Activated CD4-positive, CD25-positive, alpha-beta regulatory T cell treated with anti-CD3 and anti-CD28 coated beads, Interleukin-2, amount 50 U/mL, for 72 hours (primary cell): ENCODE measurements at regions not wholly inside any gene's neighbourhood (a gene's known extent, or its start where the extent isn't known, plus 50 kb on each side); places are given as distances from the start of the nearest gene placed in this dataset.

Experiments used
- DNase-seq: peaks from one replicate; pipeline ENCODE4 v3.0.0; 2021

DNA sequence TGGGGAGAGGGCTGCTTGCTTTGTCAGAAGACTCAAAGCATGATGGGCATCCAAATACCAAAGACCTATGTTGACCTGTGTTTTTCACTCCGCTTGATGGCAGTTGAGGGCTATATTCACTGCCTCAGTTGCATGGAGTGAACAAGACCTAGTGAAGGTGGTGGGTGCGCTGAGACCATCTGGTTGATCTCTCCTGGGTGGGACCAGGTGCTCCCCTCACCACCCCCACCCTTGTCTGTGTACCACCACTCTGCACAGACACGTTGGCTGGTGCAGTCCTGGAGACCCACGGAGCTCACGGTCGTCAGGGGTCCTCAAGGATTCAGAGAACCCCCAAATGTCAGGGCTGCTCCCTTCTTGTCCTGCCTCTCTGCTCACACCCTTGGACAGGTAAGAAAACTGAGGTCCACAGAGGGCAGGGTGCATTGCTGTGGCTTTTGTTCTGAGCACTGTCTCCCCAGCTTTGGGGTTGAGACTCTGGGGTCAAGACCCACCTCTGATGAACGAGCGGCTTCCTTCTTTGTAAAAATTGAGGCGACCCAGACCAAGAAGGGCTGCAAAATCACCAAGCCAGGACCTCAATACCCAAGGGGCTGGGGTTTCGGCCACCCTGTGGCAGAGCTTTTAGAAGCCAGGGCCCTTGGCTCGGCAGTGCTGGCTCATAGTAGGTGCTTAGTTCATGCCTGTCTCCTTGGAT is 166.3 kb upstream of the RTL1 start:
- DNase-seq = peak; percentile 12

DNA sequence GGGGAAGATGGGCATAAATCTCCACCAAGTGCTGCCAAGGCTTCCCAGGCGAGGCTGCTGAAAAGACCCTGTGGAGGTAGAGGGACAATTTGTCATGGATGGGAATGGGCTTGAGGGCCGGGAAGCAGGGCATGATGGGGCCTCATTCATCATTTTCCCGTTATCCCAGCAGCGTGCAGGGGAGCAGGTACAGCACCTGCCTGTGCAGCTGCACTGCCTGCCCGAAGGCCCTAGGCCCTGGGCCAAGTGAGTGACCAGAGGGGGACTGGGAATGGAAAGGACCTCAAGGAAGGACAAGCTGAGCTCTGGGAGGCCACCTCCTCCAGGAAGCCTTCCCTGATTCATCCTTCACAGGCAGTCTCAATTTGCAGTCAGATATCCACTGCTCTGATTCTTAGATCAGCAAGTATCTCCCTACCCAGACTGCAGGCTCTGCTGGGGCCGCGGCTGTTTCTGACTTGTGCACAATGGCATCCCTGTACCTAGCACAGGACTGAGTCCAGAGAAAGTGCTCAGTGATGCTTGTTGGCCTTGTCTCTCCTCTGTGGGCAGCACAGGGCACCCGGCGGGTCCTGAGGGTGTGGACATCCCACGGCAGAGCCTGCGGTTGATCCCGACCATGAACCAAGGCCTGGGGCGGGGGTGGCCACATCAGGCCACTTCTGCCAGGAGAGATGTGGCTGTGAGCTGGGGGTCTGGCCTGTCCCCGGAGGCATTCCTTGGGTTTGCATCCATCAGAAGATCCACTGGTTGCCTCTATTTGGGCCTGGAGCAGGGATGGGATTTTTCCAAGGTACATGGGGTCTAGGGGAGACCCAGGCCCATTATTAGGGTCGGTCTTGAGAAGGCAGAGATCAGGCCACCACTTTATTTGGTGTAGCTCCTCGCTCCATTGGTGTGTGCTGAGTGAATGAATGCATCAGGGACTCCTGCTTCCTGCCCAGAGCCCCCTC is 167.3 kb upstream of the RTL1 start:
- peak; percentile 5 for DNase-seq

DNA sequence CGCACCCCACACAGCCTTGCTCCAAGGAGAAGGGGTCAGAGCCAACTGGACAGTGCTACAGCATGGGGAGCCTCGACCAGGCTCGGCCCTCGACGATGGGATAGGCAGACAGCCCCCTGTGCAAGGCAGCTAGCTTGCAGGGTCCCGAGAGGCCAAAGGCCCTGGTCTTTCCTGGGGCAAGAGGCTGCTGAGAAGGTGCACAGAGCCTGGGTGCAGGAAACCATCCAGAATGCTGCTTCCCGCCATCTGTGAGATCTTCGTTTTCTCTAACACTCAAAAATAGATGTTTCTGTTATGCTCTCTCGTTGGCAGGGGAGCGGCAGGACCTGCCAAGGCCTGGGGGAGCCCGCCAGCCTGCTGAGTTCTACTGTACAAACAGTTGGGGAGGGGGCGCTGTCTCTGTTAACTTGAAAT is 168.0 kb upstream of the RTL1 start:
- DNase-seq = peak; percentile 6

DNA sequence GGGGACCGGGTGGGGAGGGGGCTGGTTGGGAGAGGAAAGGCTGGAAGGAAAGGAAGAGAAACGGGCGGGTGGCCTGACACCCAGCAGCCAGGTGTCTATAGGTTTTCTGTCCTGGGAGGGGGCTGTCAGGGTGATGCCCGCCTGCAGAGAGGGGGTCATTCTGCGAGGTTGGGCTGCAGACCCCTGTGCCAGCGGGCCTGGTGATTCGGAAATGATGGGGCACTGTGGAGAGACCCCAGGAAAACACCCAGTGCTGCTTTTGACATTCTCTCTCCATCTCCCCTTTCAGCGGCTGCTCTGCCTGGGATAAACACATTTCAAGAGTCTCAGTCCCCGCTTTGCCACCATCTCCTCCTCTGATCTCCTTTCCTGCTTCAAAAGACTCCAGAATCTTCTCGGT is 168.5 kb upstream of the RTL1 start:
- no peak for DNase-seq

DNA sequence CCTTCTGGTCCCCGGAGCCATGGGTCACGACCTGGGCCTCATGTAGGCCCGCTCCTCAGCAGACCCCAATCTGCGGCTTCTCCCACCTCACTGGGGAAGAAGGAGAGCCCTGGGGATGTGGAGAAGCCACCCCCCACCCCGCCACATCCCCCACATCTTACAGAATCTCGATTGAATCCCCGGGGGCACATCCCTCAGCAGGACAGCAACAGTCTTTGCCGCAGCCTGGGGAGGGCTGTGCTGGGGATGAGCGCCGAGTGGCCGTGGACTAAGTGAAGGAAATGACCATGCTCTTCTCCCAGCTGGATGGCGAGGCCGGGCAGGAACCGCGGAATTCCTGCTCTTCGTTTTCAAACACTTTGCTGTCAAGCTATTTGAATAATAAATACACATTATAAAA is 169.0 kb upstream of the RTL1 start:
- no peak for DNase-seq

DNA sequence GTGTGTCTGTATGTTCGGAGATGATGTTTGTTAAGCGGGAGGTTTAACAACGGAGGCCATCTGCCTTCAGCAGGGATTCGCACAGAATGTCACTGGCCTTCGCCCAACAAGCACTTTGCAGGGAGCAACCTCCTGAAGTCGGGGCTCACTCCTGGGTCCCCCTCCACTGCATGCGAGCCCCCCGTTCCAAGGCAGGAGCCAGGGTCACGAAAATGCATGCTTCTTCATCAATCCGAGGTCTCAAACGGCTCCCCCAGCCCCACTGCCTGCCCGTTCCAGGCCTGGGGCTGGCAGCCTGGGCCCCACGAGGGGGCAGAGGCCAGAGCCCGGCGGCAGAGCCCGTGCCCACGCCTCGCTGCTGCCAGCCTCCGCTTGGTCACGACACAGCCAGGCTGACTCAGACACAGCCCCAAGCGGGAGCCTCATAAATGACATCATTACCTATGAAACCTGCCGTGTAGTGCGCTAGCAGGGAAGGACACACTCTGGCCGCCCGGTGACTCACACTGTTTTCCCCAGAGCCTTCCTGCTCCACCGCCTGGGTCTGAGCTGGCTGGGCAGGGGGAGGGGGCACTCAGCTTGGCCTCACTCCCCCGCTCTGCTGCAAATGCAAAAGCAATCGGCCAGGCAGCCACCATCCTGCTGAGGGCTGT is 169.5 kb upstream of the RTL1 start:
- DNase-seq = no peak

- DNase-seq = no peak
Measured at GRCh38 chr14:101073598-101073965, 170.1 kb upstream of the RTL1 start.

- no peak for DNase-seq
Measured at GRCh38 chr14:101074196-101075024, 170.9 kb upstream of the RTL1 start.

- no peak for DNase-seq
Measured at GRCh38 chr14:101075025-101075800, 171.7 kb upstream of the RTL1 start.

DNA sequence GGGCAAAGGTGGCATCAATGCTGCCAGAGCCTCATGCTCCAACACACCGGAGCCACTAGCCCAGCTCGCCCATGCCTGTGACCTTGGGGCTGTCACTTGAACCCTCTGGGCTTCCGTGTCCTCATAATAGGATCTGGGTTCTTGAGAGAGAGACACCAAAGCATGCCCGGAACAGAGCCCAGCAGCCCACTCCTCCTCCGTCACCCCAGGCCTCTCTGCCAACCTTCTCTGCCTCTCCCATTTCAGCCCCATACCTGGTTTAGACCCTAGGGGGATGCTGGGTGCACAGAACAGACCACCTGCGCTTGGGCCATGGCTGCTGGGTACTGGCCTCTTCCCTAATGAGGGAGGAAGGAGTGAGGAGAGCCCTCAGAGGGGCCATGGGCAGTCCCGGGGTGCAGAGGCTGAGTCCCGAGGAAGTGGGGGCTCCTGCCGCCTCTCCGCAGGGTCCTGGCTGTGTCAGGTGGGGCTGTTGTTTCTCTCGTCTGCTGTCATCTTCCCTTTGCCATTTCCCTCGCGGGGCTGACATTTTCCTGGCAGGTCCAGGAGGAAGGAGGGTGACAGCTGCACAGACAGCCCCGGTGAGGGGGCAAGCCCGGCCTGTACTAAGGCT is 172.4 kb upstream of the RTL1 start:
- no peak for DNase-seq

DNA sequence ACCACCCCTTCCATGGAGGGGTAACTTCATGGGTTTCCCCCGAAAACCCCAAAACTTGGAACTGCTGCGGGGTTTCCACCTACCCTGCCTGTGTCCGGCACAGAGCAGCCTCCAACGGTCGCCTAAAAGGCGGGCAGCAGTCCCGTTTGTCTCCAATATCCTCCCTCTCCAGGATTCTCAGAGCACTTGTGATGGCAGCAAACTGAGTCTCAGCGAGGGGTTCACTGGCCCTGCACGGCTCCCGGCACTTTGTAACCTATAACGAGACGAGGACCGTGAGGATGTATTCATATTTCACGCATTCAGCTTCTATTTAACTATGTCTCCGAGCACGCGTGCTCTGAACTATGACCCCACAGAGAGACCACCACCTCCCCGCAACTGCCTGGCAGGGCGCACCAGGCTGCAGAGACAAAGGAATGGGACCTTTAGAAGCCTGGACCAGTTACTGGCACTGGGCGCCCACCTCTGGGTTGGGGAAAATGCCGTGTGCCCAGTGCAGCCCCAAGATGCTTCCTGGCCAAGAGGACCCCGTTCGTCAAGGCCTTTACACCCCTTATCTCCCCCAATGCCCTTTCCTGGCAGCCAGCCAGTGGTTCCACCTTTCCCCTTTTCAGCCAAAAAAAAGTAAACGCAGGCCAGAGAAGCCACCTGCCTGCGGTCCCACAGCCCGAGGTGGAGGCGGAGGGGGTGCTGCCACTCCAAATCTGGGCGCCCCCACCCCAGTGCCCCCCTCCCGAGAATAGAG is 173.1 kb upstream of the RTL1 start:
- DNase-seq = no peak

DNA sequence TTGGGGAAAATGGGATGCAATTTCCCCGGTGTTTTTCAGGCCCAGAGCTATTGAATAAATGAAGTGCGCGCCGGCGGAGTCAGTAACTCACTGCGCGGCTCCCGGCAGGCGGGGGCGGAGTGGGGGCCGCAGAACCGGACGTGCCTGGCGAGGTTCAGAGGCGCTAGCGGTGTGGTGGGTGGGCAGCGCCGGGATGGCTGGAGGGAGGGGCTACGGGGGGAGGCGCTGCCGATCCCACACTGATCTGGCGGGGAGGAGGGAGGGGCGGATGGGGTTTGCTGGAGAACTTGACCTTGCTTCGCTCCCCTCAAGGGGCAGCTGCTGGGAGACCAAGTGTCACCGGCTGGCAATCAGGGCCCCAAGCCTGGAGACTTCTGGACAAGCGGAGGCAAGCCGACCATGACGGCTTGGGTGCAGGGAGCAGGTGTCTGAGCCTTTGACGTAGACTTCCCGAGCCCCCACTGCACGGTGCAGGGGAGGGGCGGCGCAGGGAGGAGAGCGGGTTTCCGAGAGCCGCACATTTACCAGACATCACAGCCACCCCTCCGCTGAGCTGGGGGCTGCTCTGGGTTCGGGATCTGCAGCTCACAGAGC is 174.1 kb upstream of the RTL1 start:
- DNase-seq = no peak

DNA sequence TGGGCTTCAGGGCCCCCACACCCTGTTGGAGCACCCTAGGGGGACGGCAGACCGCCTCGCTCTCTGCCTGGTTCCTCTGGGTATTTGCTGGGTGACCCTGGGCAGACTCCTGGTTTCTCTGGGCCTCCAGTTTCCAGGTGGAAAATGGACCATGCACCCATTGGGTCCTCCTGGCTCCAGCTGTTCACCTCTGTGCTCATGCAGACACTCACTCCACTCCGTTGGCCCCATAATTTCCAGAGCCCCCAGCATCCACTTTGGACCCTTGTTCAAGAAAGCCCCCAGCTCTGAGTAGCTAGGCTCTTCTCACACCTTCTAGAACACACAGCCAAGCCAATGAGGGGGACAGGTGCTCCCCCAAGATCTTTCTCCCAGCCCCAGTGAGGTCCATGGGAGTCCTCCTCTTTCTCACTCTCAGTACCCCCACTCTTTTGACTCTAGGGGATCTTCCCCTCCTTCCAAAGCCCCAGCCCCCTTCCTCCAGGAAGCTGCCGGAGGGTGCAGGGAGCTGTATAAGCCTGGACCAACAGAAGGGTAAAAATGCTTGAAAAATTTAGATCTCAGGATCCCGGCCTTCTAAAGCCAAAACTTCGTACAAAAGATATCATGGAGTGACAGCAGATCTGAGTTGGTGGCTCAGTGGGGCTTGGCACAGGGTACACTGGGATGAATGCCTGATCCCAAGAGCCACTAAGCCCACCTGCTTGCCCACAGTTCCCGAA is 174.8 kb upstream of the RTL1 start:
- no peak for DNase-seq

- no peak for DNase-seq
Measured at GRCh38 chr14:101078892-101079221, 175.3 kb upstream of the RTL1 start.

GRCh38 chr14:101080922-101081593 is 177.5 kb upstream of the RTL1 start:
- DNase-seq = no peak

- DNase-seq = no peak
Measured at GRCh38 chr14:101082036-101082435, 178.5 kb upstream of the RTL1 start.

DNA sequence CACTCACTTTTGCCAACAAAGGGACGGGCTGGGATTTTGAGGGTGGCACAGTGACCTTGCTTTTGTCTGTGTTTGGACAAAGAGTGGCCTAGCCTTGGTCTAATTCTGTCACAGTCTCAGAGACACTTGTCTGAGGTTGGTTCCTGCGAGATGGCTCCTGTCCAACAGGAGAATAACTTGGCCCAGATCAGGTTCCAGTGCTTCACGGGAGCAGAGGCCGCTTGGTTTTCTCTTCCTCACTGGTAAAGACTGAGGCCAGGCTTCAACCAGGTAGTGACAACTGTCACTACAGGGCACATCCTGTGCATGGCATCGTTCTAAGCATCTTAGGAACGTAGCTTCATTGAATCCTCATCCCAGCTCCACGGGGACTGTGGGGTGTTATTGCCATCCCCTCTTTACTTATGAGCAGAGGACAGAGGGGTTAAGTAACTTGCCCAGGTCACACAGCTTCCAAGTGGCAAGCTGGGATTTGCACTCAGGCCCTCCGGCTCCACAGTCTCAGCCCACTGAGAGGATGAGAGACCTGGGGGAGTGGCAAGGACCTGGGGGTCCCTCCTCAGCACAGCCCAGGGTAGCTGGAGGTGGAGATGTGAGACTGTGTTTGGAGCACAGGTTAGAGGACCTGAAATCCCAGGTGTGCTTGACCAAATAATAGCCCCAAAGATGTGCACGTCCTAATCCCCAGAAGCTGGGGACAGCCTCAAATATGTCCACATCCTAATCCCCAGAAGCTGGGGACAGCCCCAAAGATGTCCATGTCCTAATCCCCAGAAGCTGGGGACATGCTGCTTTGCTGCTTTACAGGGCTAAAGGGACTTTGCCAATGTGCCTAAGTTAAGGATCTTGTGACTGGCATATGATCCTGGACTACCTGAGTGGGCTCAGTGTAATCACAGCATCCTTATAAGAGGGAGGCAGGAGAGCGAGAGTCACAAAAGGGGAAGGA is 179.2 kb upstream of the RTL1 start:
- no peak for DNase-seq
